NCI-H1048 (cell line): ENCODE measurements at regions not wholly inside any gene's neighbourhood (a gene's known extent, or its start where the extent isn't known, plus 50 kb on each side); places are given as distances from the start of the nearest gene placed in this dataset.

ENCODE experiments used
- DNase-seq: peaks from one replicate; lab custom pipeline; 2025; lab: John Stamatoyannopoulos, UW

DNA sequence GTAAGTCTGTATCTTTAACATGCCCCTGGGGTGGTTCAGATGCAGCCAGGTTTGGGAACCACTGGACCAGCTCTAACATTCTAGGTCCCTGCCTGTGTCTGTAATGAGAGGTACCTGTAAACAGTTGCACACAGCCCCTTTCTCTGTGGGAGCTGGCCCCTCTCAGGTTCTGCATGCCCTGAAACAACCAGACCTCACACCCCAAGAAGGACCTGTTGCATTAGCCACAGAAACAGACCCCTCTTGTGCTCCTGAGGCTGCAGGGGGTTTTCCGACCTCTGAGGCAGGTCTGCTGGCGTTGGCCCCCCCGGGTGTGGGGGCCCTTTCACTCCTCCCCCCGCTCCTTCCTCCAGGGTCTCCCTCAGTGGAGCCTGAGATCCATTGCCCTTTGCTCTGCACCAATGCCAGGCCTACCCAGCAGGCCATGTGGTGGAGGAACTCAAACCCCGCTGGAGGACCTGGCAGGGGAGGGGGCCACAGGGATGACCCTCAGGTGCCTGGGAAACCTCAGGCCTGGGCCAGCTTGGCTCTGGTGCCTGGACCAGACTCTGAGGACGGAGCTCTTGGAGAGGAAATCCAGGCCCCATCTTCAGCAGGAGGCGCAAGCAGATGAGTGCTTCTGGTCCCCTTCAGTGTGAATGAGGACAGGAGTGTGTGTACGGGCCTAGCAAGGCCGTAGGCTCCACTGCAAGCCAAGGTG lies 61.4 kb upstream of the PJA1 start:
- no peak for DNase-seq

DNA sequence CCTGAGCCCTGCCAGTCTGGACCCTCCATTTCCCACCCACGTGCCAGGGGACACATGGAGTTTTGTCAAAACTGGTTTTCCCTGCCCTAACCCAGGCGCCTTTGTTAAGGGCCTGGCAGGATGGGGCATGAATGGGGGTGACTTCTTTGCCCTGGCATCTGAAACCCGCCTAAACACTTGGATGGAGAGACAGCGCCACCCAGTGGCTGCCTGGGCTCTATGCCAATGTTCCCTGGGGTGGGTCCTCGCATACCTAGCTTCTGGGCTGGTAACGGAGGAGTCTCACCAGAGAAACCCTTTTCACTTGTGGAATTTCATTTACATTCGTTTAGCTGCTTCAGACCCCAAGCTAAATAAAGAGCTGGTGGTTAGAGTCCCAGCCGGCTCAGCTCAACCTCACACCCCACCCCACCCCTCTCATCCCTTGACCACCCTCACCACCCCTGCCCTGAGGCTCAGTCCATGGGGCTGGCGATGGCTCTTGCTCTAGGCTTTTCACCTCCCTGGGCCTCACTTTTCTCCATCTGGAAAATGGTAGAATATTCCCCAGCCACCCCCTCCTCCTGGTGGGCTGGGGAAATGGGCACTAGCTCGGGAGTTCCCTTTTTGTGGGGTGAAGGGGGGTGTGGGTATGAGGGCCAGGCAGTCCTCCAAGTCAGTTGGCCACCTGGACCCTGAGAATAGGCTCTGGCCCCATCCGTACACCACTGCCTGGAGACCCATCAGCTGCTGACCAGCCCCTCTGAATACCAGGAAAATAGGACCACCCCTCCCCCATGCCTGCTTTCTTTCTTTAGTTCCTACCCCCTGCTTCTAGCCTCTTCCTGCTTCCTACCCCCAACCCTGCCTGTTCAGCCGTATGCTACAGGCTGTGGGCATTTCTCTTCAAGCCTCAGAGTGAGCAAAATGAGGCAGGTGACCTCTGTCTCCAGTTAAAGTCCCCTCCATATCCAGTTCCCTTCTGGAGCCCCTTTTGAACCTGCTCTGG lies 57.1 kb upstream of the PJA1 start:
- no peak for DNase-seq

GRCh38 chrX:69221239-69222102 lies 56.2 kb upstream of the PJA1 start:
- no peak for DNase-seq

DNA sequence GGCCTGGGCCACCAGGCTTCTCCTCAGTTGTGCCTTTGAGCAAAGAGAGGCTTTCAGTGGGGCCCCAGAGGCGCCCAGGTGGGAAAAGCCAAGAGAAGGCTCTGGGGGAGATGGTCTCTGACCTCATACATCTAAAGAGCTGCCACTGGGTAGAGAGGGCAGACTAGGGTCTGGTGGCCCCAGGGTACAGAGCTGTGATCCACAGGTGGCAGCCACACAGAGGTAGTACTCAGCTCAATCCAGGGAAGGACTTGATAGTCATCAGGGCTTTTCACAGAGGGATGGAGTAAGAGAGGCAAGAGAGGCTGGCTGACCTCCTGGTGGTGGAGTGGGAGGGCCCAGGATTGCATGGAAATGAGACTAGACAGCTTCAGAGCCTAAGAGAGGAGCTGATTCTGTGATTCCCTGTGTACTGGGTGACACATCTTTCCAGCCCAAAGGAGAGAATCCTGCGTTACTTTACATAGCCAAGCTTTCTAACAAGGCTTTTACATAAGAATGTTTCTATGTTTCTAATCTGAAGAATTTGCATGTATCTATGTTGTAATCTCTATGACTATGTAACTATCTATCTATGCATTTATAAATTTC lies 53.2 kb upstream of the PJA1 start:
- no peak for DNase-seq

GRCh38 chrX:69216911-69217310 lies 51.7 kb upstream of the PJA1 start:
- DNase-seq = no peak

GRCh38 chrX:69216446-69216845 lies 51.2 kb upstream of the PJA1 start:
- DNase-seq = no peak

DNA sequence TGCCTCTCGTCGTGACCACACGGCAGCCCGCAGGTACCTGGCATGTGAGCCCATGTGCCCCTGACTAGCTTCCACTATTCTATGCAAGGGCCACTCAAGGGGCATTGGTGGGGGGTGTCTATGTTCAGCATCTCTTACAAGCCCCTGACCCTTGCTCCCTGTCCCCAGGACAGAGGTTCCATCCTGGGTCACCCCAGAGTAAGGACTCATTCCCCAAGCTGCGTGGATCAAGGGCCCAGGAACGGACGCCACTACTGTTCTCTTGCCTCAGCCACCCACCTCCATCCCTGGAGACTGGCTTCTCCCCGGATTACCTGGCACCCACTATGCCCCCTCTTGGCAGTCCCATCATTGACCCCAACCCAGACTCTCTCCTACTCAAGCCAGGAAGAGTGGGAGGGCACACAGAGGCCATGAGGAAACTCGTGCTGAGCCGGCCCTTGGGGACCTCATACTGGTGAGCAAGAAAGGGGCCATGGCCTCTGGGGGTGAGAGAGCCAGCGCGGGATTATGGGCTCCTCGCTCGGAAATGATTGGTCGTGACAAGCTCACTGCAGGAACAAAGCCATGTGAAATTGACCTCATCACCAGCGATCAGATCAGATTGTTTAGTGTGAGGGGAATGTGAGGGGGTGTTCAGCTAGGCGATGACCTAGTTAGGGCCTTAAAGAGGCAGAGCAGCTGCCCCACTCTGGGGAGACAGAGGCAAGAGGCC lies 50.1 kb upstream of the PJA1 start:
- DNase-seq = no peak
